B cell (primary cell): ENCODE measurements at regions not wholly inside any gene's neighbourhood (a gene's known extent, or its start where the extent isn't known, plus 50 kb on each side); places are given as distances from the start of the nearest gene placed in this dataset.

ENCODE experiments used
- ATAC-seq: fragments of 200-7000 bp; cut with Tn5 transposase; one replicate; pipeline ENCODE4 v1.10.0; 2021; ENCODE audit warnings: low read depth, mild to moderate bottlenecking, moderate number of reproducible peaks, moderate library complexity
- CTCF ChIA-PET: fragments of 350-600 bp; sonication (Branson Sonifier 250); formaldehyde crosslinking; loops from one replicate; lab custom pipeline; 2021; ENCODE audit warnings: antibody characterized with exemption, inconsistent platforms; lab: Charles Lee
- POLR2A ChIA-PET: fragments of 350-600 bp; sonication (Branson Sonifier 250); formaldehyde crosslinking; loops from one replicate; lab custom pipeline; 2021; ENCODE audit warnings: antibody characterized with exemption; lab: Charles Lee
- DNase-seq: peaks from one replicate; pipeline ENCODE4 v3.0.0; 2013
- H2AFZ ChIP-seq: 2 replicates; pipeline ENCODE4 v1.6.1; 2012; ENCODE audit warnings: mild to moderate bottlenecking, low read depth, low read length; ENCODE audit not compliant: insufficient read depth, poor library complexity, severe bottlenecking
- H3K27ac ChIP-seq, 2 donors: 1 replicate in 1 of 2; 2 replicates in 1 of 2; pipeline ENCODE4 v1.5.1; 2012 to 2013; ENCODE audit warnings: low read length in 2 of 2, mild to moderate bottlenecking in 2 of 2, moderate library complexity in 1 of 2
- H3K27me3 ChIP-seq, 4 experiments: fragments of 200-600 bp in 1 of 4; sonication (generic) in 1 of 4; replicated peaks in 1 of 4; 1 replicate in 2 of 4; 2 replicates in 2 of 4; pipeline versions ENCODE4 v1.6.1 to v1.7.0; 2013 to 2016; ENCODE audit warnings: low read length in 3 of 4, mild to moderate bottlenecking in 2 of 4, mixed read lengths in 1 of 4, moderate library complexity in 1 of 4; ENCODE audit not compliant: insufficient read depth in 4 of 4, control insufficient read depth in 3 of 4; ENCODE audit errors: control extremely low read depth in 1 of 4
- H3K36me3 ChIP-seq, 2 experiments: replicated peaks in 1 of 2; 1 replicate in 1 of 2; 2 replicates in 1 of 2; pipeline versions ENCODE4 v1.6.1 to v1.7.1; 2013; ENCODE audit warnings: low read length in 1 of 2; ENCODE audit not compliant: insufficient read depth in 2 of 2, control insufficient read depth in 1 of 2; ENCODE audit errors: control extremely low read depth in 1 of 2, extremely low read depth in 1 of 2
- H3K4me1 ChIP-seq, 2 donors: fragments of 200-600 bp in 1 of 2; sonication (generic) in 1 of 2; 1 replicate in 1 of 2; 2 replicates in 1 of 2; pipeline versions ENCODE4 v1.5.1 to v1.6.1; 2013 to 2017; ENCODE audit warnings: low read length in 2 of 2; ENCODE audit not compliant: control insufficient read depth in 2 of 2, insufficient read depth in 2 of 2
- H3K4me2 ChIP-seq: replicated peaks from 2 replicates; pipeline ENCODE3; 2012; ENCODE audit warnings: mild to moderate bottlenecking, low read depth, low read length; ENCODE audit not compliant: poor library complexity, severe bottlenecking
- H3K4me3 ChIP-seq, 5 experiments: fragments of 200-600 bp in 1 of 5; sonication (generic) in 1 of 5; 1 replicate in 3 of 5; 2 replicates in 2 of 5; pipeline versions ENCODE4 v1.5.1 to v1.7.0; 2011 to 2016; ENCODE audit warnings: low read length in 4 of 5, mild to moderate bottlenecking in 4 of 5, low read depth in 2 of 5, control low read depth in 1 of 5, moderate library complexity in 1 of 5; ENCODE audit not compliant: insufficient read depth in 1 of 5; ENCODE audit errors: control extremely low read depth in 1 of 5, extremely low read depth in 1 of 5
- H3K79me2 ChIP-seq: fragments of 200-600 bp; sonication (generic); one replicate; pipeline ENCODE4 v1.6.0; 2016; ENCODE audit warnings: low read length; ENCODE audit not compliant: control insufficient read depth, insufficient read depth
- H3K9ac ChIP-seq: fragments of 200-600 bp; sonication (generic); 2 replicates; pipeline ENCODE4 v1.6.1; 2017; ENCODE audit warnings: mild to moderate bottlenecking, low read length, moderate library complexity
- H3K9me3 ChIP-seq, 3 donors: one replicate each; pipeline versions ENCODE4 v1.6.1 to v1.7.1; 2013; ENCODE audit warnings: low read length in 2 of 3; ENCODE audit not compliant: control insufficient read depth in 2 of 3, insufficient read depth in 1 of 3; ENCODE audit errors: control extremely low read depth in 1 of 3
- H4K20me1 ChIP-seq: 2 replicates; pipeline ENCODE4 v1.6.0; 2012; ENCODE audit warnings: mild to moderate bottlenecking, low read length; ENCODE audit not compliant: insufficient read depth, control insufficient read depth, poor library complexity, severe bottlenecking
- H3K27ac Mint-ChIP-seq: one replicate; pipeline ENCODE4 v1.8.0; 2021; ENCODE audit warnings: mixed read lengths
- H3K27me3 Mint-ChIP-seq: one replicate; pipeline ENCODE4 v1.8.0; 2021; ENCODE audit warnings: mixed read lengths
- H3K4me1 Mint-ChIP-seq: one replicate; pipeline ENCODE4 v1.8.0; 2021; ENCODE audit warnings: mixed read lengths
- H3K4me3 Mint-ChIP-seq: one replicate; pipeline ENCODE4 v1.8.0; 2021; ENCODE audit warnings: mixed read lengths
- H3K9me3 Mint-ChIP-seq: one replicate; pipeline ENCODE4 v1.8.0; 2022; ENCODE audit warnings: mixed read lengths; ENCODE audit not compliant: insufficient read depth
- CTCF ChIP-seq: fragments of 200-600 bp; IDR thresholded peaks from one replicate; pipeline ENCODE4 v1.8.0; 2022; ENCODE audit warnings: antibody characterized with exemption, mild to moderate bottlenecking
- EZH2 ChIP-seq: IDR thresholded peaks from 2 replicates; pipeline ENCODE4 v1.6.1; 2012; ENCODE audit warnings: borderline replicate concordance, low read depth, mild to moderate bottlenecking, moderate library complexity, low read length; ENCODE audit not compliant: insufficient read depth, poor library complexity, severe bottlenecking
- WGBS: methylation state at CpG from one replicate; pipeline ENCODE4 v1.1.5; 2013; ENCODE audit warnings: missing lambda C conversion rate; ENCODE audit not compliant: insufficient coverage; 5-methylcytosine and 5-hydroxymethylcytosine counted together
- intact Hi-C: fragments of 100-400 bp; cut with micrococcal nuclease; formaldehyde crosslinking; loops from one replicate; pipeline ENCODE4 v1.10.0; 2022

- Histone ChIP-seq H3K9me3 (peaks cover 0 to 21% (median 0%) of the 10 kb centered on the region in 3 donors), H3K36me3 (no peaks in the 10 kb centered on the region), H3K4me3 (no peak overlapping the region), H3K9ac (no peak overlapping the region), H3K4me1 (no peaks in the 10 kb centered on the region), H4K20me1 (no peaks in the 10 kb centered on the region), H2AFZ (no peak overlapping the region), H3K79me2 (no peaks in the 10 kb centered on the region), H3K27me3 (no peaks in the 10 kb centered on the region), H3K27ac (no peak overlapping the region), H3K4me2 (no peak overlapping the region)
- ChIA-PET CTCF (no interaction called here), POLR2A (no interaction called here)
- no peak overlapping the region for H3K4me3 Mint-ChIP-seq
- no peaks in the 10 kb centered on the region for H3K4me1 Mint-ChIP-seq
- DNase-seq (no peak), ATAC-seq (no peak)
- TF ChIP-seq CTCF (no peak), EZH2 (no peak)
- intact Hi-C loops = no loop called here
- WGBS = 88% methylated on average over 15 of the region's 18 CpGs
- no peaks in the 10 kb centered on the region for H3K27me3 Mint-ChIP-seq
- peaks cover 3% of the 10 kb centered on the region for H3K9me3 Mint-ChIP-seq
- no peak overlapping the region for H3K27ac Mint-ChIP-seq
Measured at GRCh38 chr10:128950159-128950915, 516.7 kb upstream of the MGMT start.

GRCh38 chr10:128950916-128951275, 516.1 kb upstream of the MGMT start:
- H3K4me3 ChIP-seq = no peak overlapping the region
- no peak overlapping the region for H3K4me3 Mint-ChIP-seq
- H3K9ac ChIP-seq = no peak overlapping the region
- no peaks in the 10 kb centered on the region for H4K20me1 ChIP-seq
- DNase-seq (no peak), ATAC-seq (no peak)
- no peak overlapping the region for H3K27ac Mint-ChIP-seq
- no peaks in the 10 kb centered on the region for H3K4me1 ChIP-seq
- H3K27ac ChIP-seq = no peak overlapping the region
- intact Hi-C loops = no loop called here
- CTCF ChIA-PET = no interaction called here
- no peaks in the 10 kb centered on the region for H3K27me3 ChIP-seq
- no peaks in the 10 kb centered on the region for H3K4me1 Mint-ChIP-seq
- H3K36me3 ChIP-seq = no peaks in the 10 kb centered on the region
- no peak overlapping the region for H2AFZ ChIP-seq
- no peak for TF ChIP-seq EZH2
- no peak overlapping the region for H3K4me2 ChIP-seq
- H3K79me2 ChIP-seq = no peaks in the 10 kb centered on the region
- peaks cover 0 to 15% (median 0%) of the 10 kb centered on the region in 3 donors for H3K9me3 ChIP-seq
- no peaks in the 10 kb centered on the region for H3K27me3 Mint-ChIP-seq
- H3K9me3 Mint-ChIP-seq = peaks cover 3% of the 10 kb centered on the region
- 72% methylated on average over 4 of the region's 4 CpGs for WGBS
- POLR2A ChIA-PET = no interaction called here
